Activated gamma-delta T cell treated with anti-CD3 and anti-CD28 coated beads, Interleukin-2, amount 50 U/mL, for 16 hours (primary cell): ENCODE measurements at regions not wholly inside any gene's neighbourhood (a gene's known extent, or its start where the extent isn't known, plus 50 kb on each side); places are given as distances from the start of the nearest gene placed in this dataset.
"Not testable (repeated sequence)": the region's sequence is repeated elsewhere in the genome, so short reads cannot be mapped to it uniquely, and the experiment has no call there.

Source experiments
- DNase-seq: peaks from one replicate; pipeline ENCODE4 v3.0.0-alpha.2; 2020; ENCODE audit warnings: low read depth

GRCh38 chr3:75445234-75445633 is 218.9 kb upstream of the FRG2C start:
- not testable (repeated sequence) for DNase-seq

GRCh38 chr3:75446948-75447347 is 217.2 kb upstream of the FRG2C start:
- not testable (repeated sequence) for DNase-seq

GRCh38 chr3:75453328-75453727 is 210.8 kb upstream of the FRG2C start:
- not testable (repeated sequence) for DNase-seq

GRCh38 chr3:75453839-75454238 is 210.3 kb upstream of the FRG2C start:
- DNase-seq, result not testable (repeated sequence)

GRCh38 chr3:75474530-75474929 is 189.6 kb upstream of the FRG2C start:
- not testable (repeated sequence) for DNase-seq

- not testable (repeated sequence) for DNase-seq
Observed at GRCh38 chr3:75496600-75496999, 167.5 kb upstream of the FRG2C start.

GRCh38 chr3:75500357-75500756 is 163.8 kb upstream of the FRG2C start:
- not testable (repeated sequence) for DNase-seq

- not testable (repeated sequence) for DNase-seq
Observed at GRCh38 chr3:75502171-75502570, 162.0 kb upstream of the FRG2C start.

GRCh38 chr3:75502769-75503756 is 161.1 kb upstream of the FRG2C start:
- DNase-seq, result not testable (repeated sequence)

GRCh38 chr3:75506603-75507002 is 157.5 kb upstream of the FRG2C start:
- DNase-seq, result no peak

GRCh38 chr3:75507956-75508355 is 156.2 kb upstream of the FRG2C start:
- DNase-seq, result not testable (repeated sequence)

- DNase-seq, result not testable (repeated sequence)
Observed at GRCh38 chr3:75527657-75528056, 136.5 kb upstream of the FRG2C start.

- not testable (repeated sequence) for DNase-seq
Observed at GRCh38 chr3:75552095-75552494, 112.0 kb upstream of the FRG2C start.

GRCh38 chr3:75564427-75564826 is 99.7 kb upstream of the FRG2C start:
- DNase-seq, result not testable (repeated sequence)

- not testable (repeated sequence) for DNase-seq
Observed at GRCh38 chr3:75572303-75572702, 91.8 kb upstream of the FRG2C start.

- not testable (repeated sequence) for DNase-seq
Observed at GRCh38 chr3:75579091-75579490, 85.0 kb upstream of the FRG2C start.

- DNase-seq, result not testable (repeated sequence)
Observed at GRCh38 chr3:75579536-75579935, 84.6 kb upstream of the FRG2C start.

- not testable (repeated sequence) for DNase-seq
Observed at GRCh38 chr3:75579981-75580782, 83.9 kb upstream of the FRG2C start.

GRCh38 chr3:75582536-75582935 is 81.6 kb upstream of the FRG2C start:
- DNase-seq, result not testable (repeated sequence)

GRCh38 chr3:75583116-75583515 is 81.0 kb upstream of the FRG2C start:
- not testable (repeated sequence) for DNase-seq

GRCh38 chr3:75587695-75588094 is 76.4 kb upstream of the FRG2C start:
- not testable (repeated sequence) for DNase-seq

GRCh38 chr3:75590382-75590781 is 73.7 kb upstream of the FRG2C start:
- DNase-seq, result not testable (repeated sequence)
